GM12878 (cell line): ENCODE measurements at regions not wholly inside any gene's neighbourhood (a gene's known extent, or its start where the extent isn't known, plus 50 kb on each side); places are given as distances from the start of the nearest gene placed in this dataset.

Source experiments
- ATAC-seq: fragments of 200-7000 bp; cut with Tn5 transposase; 3 replicates; pipeline ENCODE4 v1.9.1; 2020; ENCODE audit warnings: mild to moderate bottlenecking, moderate library complexity
- BruUV-seq: library from RNA; stranded (reverse); fragments of 400-500 nt; replicated peaks from 2 replicates; lab custom pipeline; 2021; lab: Mats Ljungman, UMichigan
- CTCF ChIA-PET: fragments of 300-600 bp; sonication (Branson Sonifier 250); formaldehyde crosslinking; extraction: SDS; loops from one replicate; lab custom pipeline; 2021; ENCODE audit warnings: inconsistent platforms; lab: Yijun Ruan, JAX
- POLR2A ChIA-PET: fragments of 350-600 bp; formaldehyde crosslinking; extraction: SDS; loops from one replicate; lab custom pipeline; 2021; ENCODE audit warnings: inconsistent platforms; lab: Charles Lee
- RAD21 ChIA-PET: fragments of 300-600 bp; sonication (Branson Sonifier 250); formaldehyde crosslinking; loops from one replicate; lab custom pipeline; 2023; ENCODE audit warnings: antibody characterized with exemption; ENCODE audit not compliant: unreplicated experiment; lab: Charles Lee
- SMC1A ChIA-PET: fragments of 300-600 bp; sonication (Branson Sonifier 250); formaldehyde crosslinking; loops from one replicate; lab custom pipeline; 2023; ENCODE audit not compliant: unreplicated experiment, uncharacterized antibody; lab: Charles Lee
- DNase-seq: peaks from one replicate; pipeline ENCODE4 v3.0.0-alpha.2; 2011; ENCODE audit warnings: low read depth, low spot score
- FAIRE-seq: peaks from 3 replicates; lab custom pipeline; 2011; peaks lifted over from hg19 to GRCh38; lab: Jason Lieb, UNC
- H2AFZ ChIP-seq: 2 replicates; pipeline ENCODE4 v1.6.0; 2011; ENCODE audit warnings: low read depth, low read length, control low read depth; ENCODE audit not compliant: control insufficient read depth
- H3K27ac ChIP-seq: 2 replicates; pipeline ENCODE4 v1.5.1; 2011; ENCODE audit warnings: control low read depth; ENCODE audit not compliant: control insufficient read depth, insufficient read depth
- H3K27me3 ChIP-seq, 2 experiments: replicated peaks in 1 of 2; 2 replicates each; pipeline versions ENCODE4 v1.6.0 to v1.6.1; 2011; ENCODE audit warnings: low read length in 1 of 2; ENCODE audit not compliant: control insufficient read depth in 2 of 2, insufficient read depth in 2 of 2
- H3K36me3 ChIP-seq, 2 experiments: 2 replicates each; pipeline ENCODE4 v1.5.1; 2011; ENCODE audit warnings: low read length in 1 of 2; ENCODE audit not compliant: control insufficient read depth in 2 of 2, insufficient read depth in 2 of 2
- H3K4me1 ChIP-seq: 2 replicates; pipeline ENCODE4 v1.6.1; 2011; ENCODE audit warnings: mild to moderate bottlenecking, low read length, moderate library complexity, mixed read lengths; ENCODE audit not compliant: control insufficient read depth, insufficient read depth
- H3K4me2 ChIP-seq: 2 replicates; pipeline ENCODE4 v1.6.0; 2011; ENCODE audit warnings: control low read depth; ENCODE audit not compliant: control insufficient read depth, insufficient read depth
- H3K4me3 ChIP-seq: fragments of 200-600 bp; sonication (generic); 2 replicates; pipeline ENCODE4 v1.5.1; 2016
- H3K79me2 ChIP-seq: 2 replicates; pipeline ENCODE4 v1.6.0; 2011; ENCODE audit warnings: low read length; ENCODE audit not compliant: control insufficient read depth, insufficient read depth
- H3K9ac ChIP-seq: 2 replicates; pipeline ENCODE4 v1.8.0; 2011; ENCODE audit warnings: low read length, control low read depth, mixed read lengths; ENCODE audit not compliant: control insufficient read depth, insufficient read depth
- H3K9me3 ChIP-seq: replicated peaks from 3 replicates; pipeline ENCODE4 v1.5.1; 2011; ENCODE audit warnings: mild to moderate bottlenecking, low read length; ENCODE audit not compliant: control insufficient read depth, insufficient read depth
- H4K20me1 ChIP-seq: 2 replicates; pipeline ENCODE4 v1.6.0; 2011; ENCODE audit not compliant: control insufficient read depth, insufficient read depth
- CHD1 ChIP-seq: IDR thresholded peaks from 2 replicates; pipeline ENCODE4 v1.6.1; 2012; ENCODE audit warnings: low read depth, low read length, improper control_type of control experiment
- EED ChIP-seq: sonication (generic); IDR thresholded peaks from 2 replicates; pipeline ENCODE4 v1.6.1; 2016; ENCODE audit warnings: antibody characterized with exemption, low read depth
- NFYA ChIP-seq: IDR thresholded peaks from 2 replicates; pipeline ENCODE4 v1.6.1; 2011; ENCODE audit warnings: low read depth, mild to moderate bottlenecking, low read length, improper control_type of control experiment, borderline replicate concordance
- SIX5 ChIP-seq: IDR thresholded peaks from 2 replicates; pipeline ENCODE4 v1.6.1; 2011; ENCODE audit warnings: mild to moderate bottlenecking, low read depth, low read length, moderate library complexity; ENCODE audit not compliant: severe bottlenecking
- SP1 ChIP-seq: IDR thresholded peaks from one replicate; pipeline ENCODE4 v1.6.1; 2011; ENCODE audit warnings: low read depth, low read length
- TAF1 ChIP-seq: IDR thresholded peaks from 2 replicates; pipeline ENCODE4 v1.6.1; 2011; ENCODE audit warnings: mild to moderate bottlenecking, low read depth, low read length, borderline replicate concordance
- WRNIP1 ChIP-seq: IDR thresholded peaks from 2 replicates; pipeline ENCODE4 v1.6.1; 2011; ENCODE audit warnings: low read depth, low read length, improper control_type of control experiment, borderline replicate concordance
- ZNF217 ChIP-seq: fragments of 450-650 bp; IDR thresholded peaks from 2 replicates; pipeline ENCODE4 v1.6.1; 2017; ENCODE audit warnings: antibody characterized with exemption, mild to moderate bottlenecking
- ZNF592 ChIP-seq: fragments of 450-650 bp; IDR thresholded peaks from 2 replicates; pipeline ENCODE4 v1.6.1; 2017; ENCODE audit warnings: mild to moderate bottlenecking, moderate library complexity
- WGBS: methylation state at CpG from one replicate; pipeline ENCODE4 v1.1.6; 2016; ENCODE audit warnings: low lambda C conversion rate; ENCODE audit not compliant: insufficient replicate concordance, insufficient coverage; ENCODE audit errors: missing lambda C conversion rate; 5-methylcytosine and 5-hydroxymethylcytosine counted together
- in situ Hi-C: fragments of 300-500 bp; cut with MboI; formaldehyde crosslinking; loops from 9 replicates; pipeline ENCODE4 v1.14.3; 2018; ENCODE audit warnings: mixed read lengths
- intact Hi-C: fragments of 100-400 bp; cut with micrococcal nuclease; formaldehyde crosslinking; loops from one replicate; pipeline ENCODE4 v1.14.2; 2022; ENCODE audit not compliant: unreplicated experiment
- TF ChIP-seq, protein P1 (sequence below): fragments of 150-350 bp; IDR thresholded peaks from 2 replicates; pipeline ENCODE4 v1.6.1; 2016; ENCODE audit warnings: low read depth, low read length
- TF ChIP-seq, protein P2 (sequence below): IDR thresholded peaks from 2 replicates; pipeline ENCODE4 v1.6.1; 2011; ENCODE audit warnings: borderline replicate concordance, low read depth, mild to moderate bottlenecking, moderate library complexity, mixed read lengths, low read length; ENCODE audit not compliant: insufficient read depth; ENCODE audit errors: extremely low read length

DNA sequence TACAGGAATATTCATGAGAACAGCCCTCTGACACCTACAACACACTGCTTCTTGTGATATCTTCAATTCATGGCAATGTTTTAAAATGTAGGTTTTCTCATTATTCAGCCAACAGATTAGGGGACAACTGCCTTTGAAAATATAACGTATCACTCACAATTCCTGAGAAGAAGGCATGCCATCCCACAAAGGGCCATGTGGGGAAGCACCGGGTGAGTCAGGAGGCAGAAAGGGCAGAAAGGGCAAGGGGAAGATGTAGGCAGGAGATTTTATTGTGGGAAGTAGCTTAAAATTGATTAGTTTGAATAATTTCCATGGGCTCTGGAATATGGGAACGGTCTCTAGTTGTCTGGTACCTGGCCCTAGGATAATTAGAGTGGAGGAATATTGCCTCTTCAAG is 165.7 kb downstream of the HHIPL2 start:
- Histone ChIP-seq H3K4me2 (no peak overlapping the region), H3K27ac (no peak overlapping the region), H3K4me1 (no peaks in the 10 kb centered on the region), H4K20me1 (no peaks in the 10 kb centered on the region), H3K36me3 (no peaks in the 10 kb centered on the region), H3K27me3 (no peaks in the 10 kb centered on the region; a peak in 1 of 4 replicates), H3K9ac (no peak overlapping the region), H3K79me2 (no peaks in the 10 kb centered on the region), H3K9me3 (no peaks in the 10 kb centered on the region), H3K4me3 (no peak overlapping the region), H2AFZ (no peak overlapping the region)
- no peak for TF ChIP-seq ZNF592
- TF ChIP-seq, protein P1, sequence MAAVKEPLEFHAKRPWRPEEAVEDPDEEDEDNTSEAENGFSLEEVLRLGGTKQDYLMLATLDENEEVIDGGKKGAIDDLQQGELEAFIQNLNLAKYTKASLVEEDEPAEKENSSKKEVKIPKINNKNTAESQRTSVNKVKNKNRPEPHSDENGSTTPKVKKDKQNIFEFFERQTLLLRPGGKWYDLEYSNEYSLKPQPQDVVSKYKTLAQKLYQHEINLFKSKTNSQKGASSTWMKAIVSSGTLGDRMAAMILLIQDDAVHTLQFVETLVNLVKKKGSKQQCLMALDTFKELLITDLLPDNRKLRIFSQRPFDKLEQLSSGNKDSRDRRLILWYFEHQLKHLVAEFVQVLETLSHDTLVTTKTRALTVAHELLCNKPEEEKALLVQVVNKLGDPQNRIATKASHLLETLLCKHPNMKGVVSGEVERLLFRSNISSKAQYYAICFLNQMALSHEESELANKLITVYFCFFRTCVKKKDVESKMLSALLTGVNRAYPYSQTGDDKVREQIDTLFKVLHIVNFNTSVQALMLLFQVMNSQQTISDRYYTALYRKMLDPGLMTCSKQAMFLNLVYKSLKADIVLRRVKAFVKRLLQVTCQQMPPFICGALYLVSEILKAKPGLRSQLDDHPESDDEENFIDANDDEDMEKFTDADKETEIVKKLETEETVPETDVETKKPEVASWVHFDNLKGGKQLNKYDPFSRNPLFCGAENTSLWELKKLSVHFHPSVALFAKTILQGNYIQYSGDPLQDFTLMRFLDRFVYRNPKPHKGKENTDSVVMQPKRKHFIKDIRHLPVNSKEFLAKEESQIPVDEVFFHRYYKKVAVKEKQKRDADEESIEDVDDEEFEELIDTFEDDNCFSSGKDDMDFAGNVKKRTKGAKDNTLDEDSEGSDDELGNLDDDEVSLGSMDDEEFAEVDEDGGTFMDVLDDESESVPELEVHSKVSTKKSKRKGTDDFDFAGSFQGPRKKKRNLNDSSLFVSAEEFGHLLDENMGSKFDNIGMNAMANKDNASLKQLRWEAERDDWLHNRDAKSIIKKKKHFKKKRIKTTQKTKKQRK: no peak
- TF ChIP-seq CHD1: no peak
- TF ChIP-seq SIX5: no peak
- no peak for TF ChIP-seq TAF1
- TF ChIP-seq WRNIP1: no peak
- TF ChIP-seq EED: no peak
- TF ChIP-seq, protein P2, sequence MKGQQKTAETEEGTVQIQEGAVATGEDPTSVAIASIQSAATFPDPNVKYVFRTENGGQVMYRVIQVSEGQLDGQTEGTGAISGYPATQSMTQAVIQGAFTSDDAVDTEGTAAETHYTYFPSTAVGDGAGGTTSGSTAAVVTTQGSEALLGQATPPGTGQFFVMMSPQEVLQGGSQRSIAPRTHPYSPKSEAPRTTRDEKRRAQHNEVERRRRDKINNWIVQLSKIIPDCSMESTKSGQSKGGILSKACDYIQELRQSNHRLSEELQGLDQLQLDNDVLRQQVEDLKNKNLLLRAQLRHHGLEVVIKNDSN: no peak
- no peak for TF ChIP-seq ZNF217
- TF ChIP-seq SP1: no peak
- no peak for TF ChIP-seq NFYA
- ChIA-PET POLR2A (no interaction called here), RAD21 (no interaction called here), CTCF (no interaction called here), SMC1A (no interaction called here)
- WGBS: 30% methylated on average over 3 of the region's 3 CpGs
- DNase-seq: no peak
- in situ Hi-C loops: no loop called here
- ATAC-seq: no peak
- no peak for FAIRE-seq
- intact Hi-C loops: no loop called here
- BruUV-seq: no TSS peak
